Smooth muscle cell (in vitro differentiated cells): ENCODE measurements at regions not wholly inside any gene's neighbourhood (a gene's known extent, or its start where the extent isn't known, plus 50 kb on each side); places are given as distances from the start of the nearest gene placed in this dataset.
"Not testable (repeated sequence)": the region's sequence is repeated elsewhere in the genome, so short reads cannot be mapped to it uniquely, and the experiment has no call there.

Source experiments
- DNase-seq: peaks from one replicate; lab custom pipeline; 2025; ENCODE audit not compliant: unreplicated experiment; lab: John Stamatoyannopoulos, UW
- H2AFZ ChIP-seq: fragments of 200-600 bp; sonication (generic); 2 replicates; pipeline ENCODE4 v1.6.0; 2016; ENCODE audit warnings: antibody characterized with exemption, low read depth, mild to moderate bottlenecking
- H3F3A ChIP-seq: fragments of 200-600 bp; sonication (generic); 2 replicates; pipeline ENCODE4 v1.6.0; 2017; ENCODE audit warnings: antibody characterized with exemption, low read depth
- H3K27ac ChIP-seq: fragments of 200-600 bp; sonication (generic); 2 replicates; pipeline ENCODE4 v1.5.1; 2016; ENCODE audit warnings: low read depth, mild to moderate bottlenecking
- H3K27me3 ChIP-seq: fragments of 200-600 bp; sonication (generic); 2 replicates; pipeline ENCODE4 v1.6.1; 2016; ENCODE audit warnings: low read depth, mild to moderate bottlenecking
- H3K36me3 ChIP-seq: fragments of 200-600 bp; sonication (generic); 2 replicates; pipeline ENCODE4 v1.5.1; 2016; ENCODE audit warnings: low read depth
- H3K4me1 ChIP-seq: fragments of 200-600 bp; sonication (generic); 2 replicates; pipeline ENCODE4 v1.5.1; 2016; ENCODE audit warnings: low read depth
- H3K4me2 ChIP-seq: fragments of 200-600 bp; sonication (generic); 2 replicates; pipeline ENCODE4 v1.6.0; 2016; ENCODE audit warnings: mild to moderate bottlenecking
- H3K4me3 ChIP-seq: fragments of 200-600 bp; sonication (generic); 2 replicates; pipeline ENCODE4 v1.5.1; 2016; ENCODE audit warnings: mild to moderate bottlenecking
- H3K79me2 ChIP-seq: fragments of 200-600 bp; sonication (generic); 2 replicates; pipeline ENCODE4 v1.6.0; 2016; ENCODE audit warnings: low read depth, mild to moderate bottlenecking
- H3K9ac ChIP-seq: fragments of 200-600 bp; sonication (generic); 2 replicates; pipeline ENCODE4 v1.6.0; 2016; ENCODE audit warnings: low read depth
- H3K9me3 ChIP-seq: fragments of 200-600 bp; sonication (generic); replicated peaks from 2 replicates; pipeline ENCODE4 v1.5.1; 2016; ENCODE audit warnings: low read depth
- H4K20me1 ChIP-seq: fragments of 200-600 bp; sonication (generic); 2 replicates; pipeline ENCODE4 v1.6.0; 2016; ENCODE audit warnings: low read depth
- CTCF ChIP-seq: fragments of 200-600 bp; sonication (generic); IDR thresholded peaks from 2 replicates; pipeline ENCODE4 v1.5.1; 2017; ENCODE audit warnings: borderline replicate concordance, mild to moderate bottlenecking, antibody characterized with exemption; ENCODE audit not compliant: insufficient read depth, poor library complexity, severe bottlenecking
- WGBS: methylation state at CpG from one replicate; pipeline ENCODE4 v1.1.7; 2016; ENCODE audit warnings: low lambda C conversion rate; 5-methylcytosine and 5-hydroxymethylcytosine counted together

DNA sequence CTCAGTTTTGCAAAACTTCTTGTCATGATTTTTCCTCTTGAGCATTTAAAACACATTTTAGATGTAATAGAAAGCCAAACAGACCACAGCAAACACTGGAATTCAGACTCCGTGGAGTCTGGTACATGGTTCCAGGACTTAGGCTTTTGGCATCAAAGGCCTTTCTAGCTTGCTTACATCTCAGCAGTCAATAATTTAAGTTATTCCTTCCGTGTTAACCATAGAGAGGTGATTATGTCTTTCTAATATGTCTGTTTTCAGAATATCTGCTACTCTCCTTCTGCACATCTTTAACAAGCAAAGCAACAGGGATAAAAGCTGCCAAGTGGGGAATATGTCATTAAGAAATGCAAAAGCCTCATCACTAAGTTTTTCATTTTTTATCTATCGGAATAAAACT is 171.7 kb upstream of the CRBN start:
- H3F3A ChIP-seq = no peaks in the 10 kb centered on the region
- H3K4me3 ChIP-seq = no peak overlapping the region
- WGBS = 35% methylated on average over 3 of the region's 3 CpGs
- H3K79me2 ChIP-seq = no peaks in the 10 kb centered on the region
- H2AFZ ChIP-seq = peak overlapping the region; percentile 44
- H3K9ac ChIP-seq = no peak overlapping the region
- no peaks in the 10 kb centered on the region for H4K20me1 ChIP-seq
- DNase-seq = no peak
- peak overlapping the region; percentile 20 for H3K27ac ChIP-seq
- no peaks in the 10 kb centered on the region for H3K27me3 ChIP-seq
- no peak for TF ChIP-seq CTCF
- H3K9me3 ChIP-seq = no peaks in the 10 kb centered on the region
- peak overlapping the region; percentile 46 for H3K4me2 ChIP-seq
- H3K4me1 ChIP-seq = no peaks in the 10 kb centered on the region
- H3K36me3 ChIP-seq = no peaks in the 10 kb centered on the region

DNA sequence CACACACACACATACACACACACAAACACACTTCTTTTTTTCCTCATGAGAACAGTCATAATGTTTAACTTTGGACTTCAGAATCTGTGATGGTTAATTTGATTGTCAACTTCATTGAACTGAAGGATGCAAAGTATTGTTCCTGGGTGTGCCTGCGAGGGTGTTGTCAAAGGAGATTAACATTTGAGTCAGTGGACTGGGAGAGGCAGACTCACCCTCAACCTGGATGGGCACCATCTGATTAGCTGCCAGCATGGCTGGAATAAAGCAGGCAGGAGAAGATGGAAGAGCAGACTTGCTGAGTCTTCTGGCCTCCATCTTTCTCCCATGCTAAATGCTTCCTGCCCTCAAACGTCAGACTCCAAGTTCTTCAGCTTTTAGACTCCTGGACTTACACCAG is 167.6 kb upstream of the CRBN start:
- not testable (repeated sequence) for H3K27ac ChIP-seq, H3K4me1 ChIP-seq, DNase-seq, H3K9me3 ChIP-seq, H4K20me1 ChIP-seq, H3K9ac ChIP-seq, H3K27me3 ChIP-seq, H2AFZ ChIP-seq, H3K79me2 ChIP-seq, H3K4me2 ChIP-seq, H3K36me3 ChIP-seq, H3F3A ChIP-seq, H3K4me3 ChIP-seq
- WGBS = 76% methylated on average over 2 of the region's 2 CpGs

GRCh38 chr3:3346556-3346955 is 167.1 kb upstream of the CRBN start:
- Histone ChIP-seq H3K27me3 (no peaks in the 10 kb centered on the region), H3K79me2 (no peaks in the 10 kb centered on the region)

GRCh38 chr3:3342141-3342540 is 162.7 kb upstream of the CRBN start:
- no peaks in the 10 kb centered on the region for H3K36me3 ChIP-seq
- H2AFZ ChIP-seq = no peak overlapping the region
- H3K27me3 ChIP-seq = no peaks in the 10 kb centered on the region
- H3K27ac ChIP-seq = no peak overlapping the region
- no peak for DNase-seq
- WGBS = 91% methylated on average over 2 of the region's 2 CpGs
- no peak overlapping the region for H3K4me2 ChIP-seq
- no peak for TF ChIP-seq CTCF
- no peaks in the 10 kb centered on the region for H3K79me2 ChIP-seq
- H3F3A ChIP-seq = no peaks in the 10 kb centered on the region
- H3K4me3 ChIP-seq = no peak overlapping the region
- no peak overlapping the region for H3K9ac ChIP-seq
- H3K9me3 ChIP-seq = no peaks in the 10 kb centered on the region
- no peaks in the 10 kb centered on the region for H3K4me1 ChIP-seq
- H4K20me1 ChIP-seq = no peaks in the 10 kb centered on the region

More at GRCh38 chr3:3346556-3346955, 167.1 kb upstream of the CRBN start:
- Histone ChIP-seq H3K4me3 (no peak overlapping the region), H3K9me3 (no peaks in the 10 kb centered on the region), H3K4me1 (no peaks in the 10 kb centered on the region), H3K9ac (no peak overlapping the region), H3F3A (no peaks in the 10 kb centered on the region), H2AFZ (no peak overlapping the region), H3K4me2 (no peak overlapping the region), H4K20me1 (no peaks in the 10 kb centered on the region), H3K36me3 (no peaks in the 10 kb centered on the region), H3K27ac (no peak overlapping the region)
- DNase-seq = no peak
- WGBS = 80% methylated on average over 2 of the region's 2 CpGs
- no peak for TF ChIP-seq CTCF
